NCI-H446 (cell line): ENCODE measurements at regions not wholly inside any gene's neighbourhood (a gene's known extent, or its start where the extent isn't known, plus 50 kb on each side); places are given as distances from the start of the nearest gene placed in this dataset.
A peak's percentile ranks its signal among the peaks of the same experiment; 100 is the strongest.
"Not testable (repeated sequence)": the region's sequence is repeated elsewhere in the genome, so short reads cannot be mapped to it uniquely, and the experiment has no call there.

ENCODE experiments used
- DNase-seq, 2 experiments: peaks; one replicate each; lab custom pipeline; 2025; lab: John Stamatoyannopoulos, UW

- DNase-seq: peak in 1 of 2 experiments; percentile 51
These were observed 191.3 kb upstream of the KCNJ3 start for GRCh38 chr2:154507186-154507585.

GRCh38 chr2:154518872-154519271 lies 179.6 kb upstream of the KCNJ3 start:
- DNase-seq: no peak

- DNase-seq: not testable (repeated sequence)
These were observed 177.5 kb upstream of the KCNJ3 start for GRCh38 chr2:154520951-154521350.

- no peak for DNase-seq
These were observed 172.3 kb upstream of the KCNJ3 start for GRCh38 chr2:154526234-154526633.

GRCh38 chr2:154527962-154528361 lies 170.5 kb upstream of the KCNJ3 start:
- DNase-seq: no peak

GRCh38 chr2:154532004-154532403 lies 166.5 kb upstream of the KCNJ3 start:
- DNase-seq: no peak

- DNase-seq: no peak
These were observed 165.7 kb upstream of the KCNJ3 start for GRCh38 chr2:154532763-154533162.

GRCh38 chr2:154533300-154533940 lies 165.1 kb upstream of the KCNJ3 start:
- DNase-seq: no peak

- no peak for DNase-seq
These were observed 161.5 kb upstream of the KCNJ3 start for GRCh38 chr2:154537024-154537423.

- no peak for DNase-seq
These were observed 160.5 kb upstream of the KCNJ3 start for GRCh38 chr2:154537843-154538450.

GRCh38 chr2:154546341-154546740 lies 152.2 kb upstream of the KCNJ3 start:
- no peak for DNase-seq

GRCh38 chr2:154549869-154550268 lies 148.6 kb upstream of the KCNJ3 start:
- peak in 1 of 2 experiments; percentile 10 for DNase-seq

- no peak for DNase-seq
These were observed 146.8 kb upstream of the KCNJ3 start for GRCh38 chr2:154551649-154552048.

GRCh38 chr2:154554046-154554445 lies 144.4 kb upstream of the KCNJ3 start:
- no peak for DNase-seq

GRCh38 chr2:154555710-154556109 lies 142.8 kb upstream of the KCNJ3 start:
- no peak for DNase-seq

GRCh38 chr2:154556146-154556545 lies 142.3 kb upstream of the KCNJ3 start:
- no peak for DNase-seq

GRCh38 chr2:154556607-154557006 lies 141.9 kb upstream of the KCNJ3 start:
- DNase-seq: peak in 1 of 2 experiments; percentile 12

- DNase-seq: peak in 1 of 2 experiments; percentile 35
These were observed 140.6 kb upstream of the KCNJ3 start for GRCh38 chr2:154557906-154558305.

GRCh38 chr2:154565433-154565832 lies 133.1 kb upstream of the KCNJ3 start:
- DNase-seq: no peak

- no peak for DNase-seq
These were observed 130.1 kb upstream of the KCNJ3 start for GRCh38 chr2:154568413-154568812.

- DNase-seq: no peak
These were observed 128.0 kb upstream of the KCNJ3 start for GRCh38 chr2:154570501-154570900.

GRCh38 chr2:154576699-154577098 lies 121.8 kb upstream of the KCNJ3 start:
- not testable (repeated sequence) for DNase-seq

- DNase-seq: no peak
These were observed 121.1 kb upstream of the KCNJ3 start for GRCh38 chr2:154577390-154577789.

- no peak for DNase-seq
These were observed 117.7 kb upstream of the KCNJ3 start for GRCh38 chr2:154580767-154581166.
